ENCODE measurements at regions not wholly inside any gene's neighbourhood (a gene's known extent, or its start where the extent isn't known, plus 50 kb on each side); places are given as distances from the start of the nearest gene placed in this dataset.
"Not testable (repeated sequence)": the region's sequence is repeated elsewhere in the genome, so short reads cannot be mapped to it uniquely, and the experiment has no call there.

- H3K36me3 Mint-ChIP-seq (ENCODE audit: low read depth) = no peaks in the 10 kb centered on the region
- no peaks in the 10 kb centered on the region for H3K27me3 Mint-ChIP-seq
- no peaks in the 10 kb centered on the region for H3K9me3 Mint-ChIP-seq
- ChIA-PET CTCF (interaction anchor here (1.3 kb wide), 1 partner anchor 12 kb away, joined by 3 read pairs; no protein-coding TSS in a partner anchor), POLR2A (no interaction called here)
- H3K4me3 Mint-ChIP-seq = no peak overlapping the region
- DNase-seq = no peak
- H3K27ac Mint-ChIP-seq = no peak overlapping the region
- no peaks in the 10 kb centered on the region for H3K4me1 Mint-ChIP-seq
Measured at GRCh38 chr4:170202721-170203120, 113.0 kb upstream of the AADAT start.

- POLR2A ChIA-PET = no interaction called here
- Mint-ChIP-seq H3K4me1 (no peaks in the 10 kb centered on the region), H3K27me3 (no peaks in the 10 kb centered on the region), H3K36me3 (ENCODE audit: low read depth) (no peaks in the 10 kb centered on the region), H3K27ac (no peak overlapping the region), H3K9me3 (no peaks in the 10 kb centered on the region), H3K4me3 (no peak overlapping the region)
- CTCF ChIA-PET = interaction anchor here (1.0 kb wide), 1 partner anchor 32 kb away, joined by 3 read pairs; no protein-coding TSS in a partner anchor
- DNase-seq = no peak
Measured at GRCh38 chr4:170198747-170199146, 109.0 kb upstream of the AADAT start.

GRCh38 chr4:170194794-170195193, 105.0 kb upstream of the AADAT start:
- H3K4me3 Mint-ChIP-seq; H3K27ac Mint-ChIP-seq; H3K27me3 Mint-ChIP-seq; CTCF ChIA-PET; H3K4me1 Mint-ChIP-seq; POLR2A ChIA-PET; H3K9me3 Mint-ChIP-seq; DNase-seq; H3K36me3 Mint-ChIP-seq (ENCODE audit: low read depth): not testable (repeated sequence)

GRCh38 chr4:170193496-170193895, 103.7 kb upstream of the AADAT start:
- Mint-ChIP-seq H3K4me1 (no peaks in the 10 kb centered on the region), H3K27me3 (no peaks in the 10 kb centered on the region), H3K9me3 (no peaks in the 10 kb centered on the region), H3K27ac (no peak overlapping the region), H3K4me3 (no peak overlapping the region), H3K36me3 (ENCODE audit: low read depth) (no peaks in the 10 kb centered on the region)
- DNase-seq = no peak
- ChIA-PET POLR2A (no interaction called here), CTCF (no interaction called here)

GRCh38 chr4:170190265-170190664, 100.5 kb upstream of the AADAT start:
- Mint-ChIP-seq H3K36me3 (ENCODE audit: low read depth) (no peaks in the 10 kb centered on the region), H3K27ac (no peak overlapping the region), H3K9me3 (no peaks in the 10 kb centered on the region), H3K27me3 (no peaks in the 10 kb centered on the region), H3K4me3 (no peak overlapping the region), H3K4me1 (no peaks in the 10 kb centered on the region)
- DNase-seq = no peak
- POLR2A ChIA-PET = no interaction called here
- CTCF ChIA-PET = interaction anchor here (0.9 kb wide), 1 partner anchor 12 kb away, joined by 3 read pairs; no protein-coding TSS in a partner anchor

GRCh38 chr4:170170861-170171260, 81.1 kb upstream of the AADAT start:
- CTCF ChIA-PET = no interaction called here
- no peaks in the 10 kb centered on the region for H3K4me1 Mint-ChIP-seq
- no peak overlapping the region for H3K4me3 Mint-ChIP-seq
- H3K9me3 Mint-ChIP-seq = no peaks in the 10 kb centered on the region
- DNase-seq = no peak
- H3K27ac Mint-ChIP-seq = no peak overlapping the region
- POLR2A ChIA-PET = no interaction called here
- no peaks in the 10 kb centered on the region for H3K36me3 Mint-ChIP-seq (ENCODE audit: low read depth)
- no peaks in the 10 kb centered on the region for H3K27me3 Mint-ChIP-seq

GRCh38 chr4:170169699-170170098, 79.9 kb upstream of the AADAT start:
- CTCF ChIA-PET = no interaction called here
- DNase-seq = no peak
- no peaks in the 10 kb centered on the region for H3K9me3 Mint-ChIP-seq
- no peak overlapping the region for H3K27ac Mint-ChIP-seq
- no peaks in the 10 kb centered on the region for H3K36me3 Mint-ChIP-seq (ENCODE audit: low read depth)
- H3K4me1 Mint-ChIP-seq = no peaks in the 10 kb centered on the region
- POLR2A ChIA-PET = no interaction called here
- no peak overlapping the region for H3K4me3 Mint-ChIP-seq
- H3K27me3 Mint-ChIP-seq = no peaks in the 10 kb centered on the region

- no peak for DNase-seq
- Mint-ChIP-seq H3K27ac (no peak overlapping the region), H3K9me3 (no peaks in the 10 kb centered on the region), H3K4me3 (no peak overlapping the region), H3K36me3 (ENCODE audit: low read depth) (no peaks in the 10 kb centered on the region), H3K4me1 (no peaks in the 10 kb centered on the region), H3K27me3 (no peaks in the 10 kb centered on the region)
- CTCF ChIA-PET = no interaction called here
- POLR2A ChIA-PET = no interaction called here
Measured at GRCh38 chr4:170167678-170168077, 77.9 kb upstream of the AADAT start.

- H3K27ac Mint-ChIP-seq; H3K36me3 Mint-ChIP-seq (ENCODE audit: low read depth); H3K4me1 Mint-ChIP-seq; H3K27me3 Mint-ChIP-seq; CTCF ChIA-PET; H3K9me3 Mint-ChIP-seq; POLR2A ChIA-PET; H3K4me3 Mint-ChIP-seq; DNase-seq: not testable (repeated sequence)
Measured at GRCh38 chr4:170166193-170166592, 76.4 kb upstream of the AADAT start.

- Mint-ChIP-seq H3K27me3 (no peaks in the 10 kb centered on the region), H3K4me3 (no peak overlapping the region), H3K36me3 (ENCODE audit: low read depth) (no peaks in the 10 kb centered on the region), H3K27ac (no peak overlapping the region), H3K9me3 (no peaks in the 10 kb centered on the region), H3K4me1 (no peaks in the 10 kb centered on the region)
- DNase-seq = no peak
- CTCF ChIA-PET = no interaction called here
- POLR2A ChIA-PET = no interaction called here
Measured at GRCh38 chr4:170162416-170162815, 72.7 kb upstream of the AADAT start.

- no peaks in the 10 kb centered on the region for H3K9me3 Mint-ChIP-seq
- no peak overlapping the region for H3K4me3 Mint-ChIP-seq
- DNase-seq = no peak
- H3K27ac Mint-ChIP-seq = no peak overlapping the region
- ChIA-PET POLR2A (no interaction called here), CTCF (no interaction called here)
- H3K4me1 Mint-ChIP-seq = no peaks in the 10 kb centered on the region
- H3K27me3 Mint-ChIP-seq = no peaks in the 10 kb centered on the region
- no peaks in the 10 kb centered on the region for H3K36me3 Mint-ChIP-seq (ENCODE audit: low read depth)
Measured at GRCh38 chr4:170157670-170158069, 67.9 kb upstream of the AADAT start.

- Mint-ChIP-seq H3K4me1 (no peaks in the 10 kb centered on the region), H3K27me3 (no peaks in the 10 kb centered on the region), H3K4me3 (no peak overlapping the region), H3K27ac (no peak overlapping the region), H3K9me3 (no peaks in the 10 kb centered on the region), H3K36me3 (ENCODE audit: low read depth) (no peaks in the 10 kb centered on the region)
- CTCF ChIA-PET = no interaction called here
- POLR2A ChIA-PET = no interaction called here
- DNase-seq = no peak
Measured at GRCh38 chr4:170145120-170145519, 55.4 kb upstream of the AADAT start.

GRCh38 chr4:170139764-170140163, 50.0 kb upstream of the AADAT start:
- Mint-ChIP-seq H3K4me1 (peaks cover 3% of the 10 kb centered on the region), H3K27ac (no peak overlapping the region)

More at GRCh38 chr4:170139764-170140163, 50.0 kb upstream of the AADAT start:
- ChIA-PET CTCF (no interaction called here), POLR2A (no interaction called here)
- H3K27me3 Mint-ChIP-seq = peaks cover 3% of the 10 kb centered on the region
- no peaks in the 10 kb centered on the region for H3K9me3 Mint-ChIP-seq
- H3K4me3 Mint-ChIP-seq = no peak overlapping the region
- DNase-seq = no peak
- H3K36me3 Mint-ChIP-seq (ENCODE audit: low read depth) = no peaks in the 10 kb centered on the region
